Rectal smooth muscle tissue (tissue), 1 donor: ENCODE measurements at regions not wholly inside any gene's neighbourhood (a gene's known extent, or its start where the extent isn't known, plus 50 kb on each side); places are given as distances from the start of the nearest gene placed in this dataset.

ENCODE experiments used
- H3K27ac ChIP-seq: one replicate; pipeline ENCODE4 v1.7.0; 2013; ENCODE audit warnings: low read depth, low read length, inconsistent platforms
- H3K27me3 ChIP-seq: one replicate; pipeline ENCODE4 v1.7.0; 2013; ENCODE audit warnings: low read length; ENCODE audit not compliant: control insufficient read depth, insufficient read depth
- H3K36me3 ChIP-seq: one replicate; pipeline ENCODE4 v1.7.0; 2013; ENCODE audit warnings: low read length; ENCODE audit not compliant: control insufficient read depth, insufficient read depth
- H3K4me1 ChIP-seq: one replicate; pipeline ENCODE4 v1.7.0; 2013; ENCODE audit warnings: low read length; ENCODE audit not compliant: control insufficient read depth, insufficient read depth
- H3K4me3 ChIP-seq: one replicate; pipeline ENCODE4 v1.7.0; 2013; ENCODE audit warnings: low read length
- H3K9ac ChIP-seq: one replicate; pipeline ENCODE4 v1.7.0; 2013; ENCODE audit warnings: low read length

GRCh38 chr6:43838276-43839036 is 68.4 kb downstream of the VEGFA start:
- no peak overlapping the region for H3K9ac ChIP-seq
- no peaks in the 10 kb centered on the region for H3K27me3 ChIP-seq
- H3K36me3 ChIP-seq = no peaks in the 10 kb centered on the region
- no peaks in the 10 kb centered on the region for H3K4me1 ChIP-seq
- H3K27ac ChIP-seq = no peak overlapping the region
- H3K4me3 ChIP-seq = no peak overlapping the region

GRCh38 chr6:43837507-43837906 is 67.5 kb downstream of the VEGFA start:
- H3K4me3 ChIP-seq = no peak overlapping the region
- H3K27ac ChIP-seq = no peak overlapping the region
- H3K36me3 ChIP-seq = no peaks in the 10 kb centered on the region
- H3K9ac ChIP-seq = no peak overlapping the region
- H3K27me3 ChIP-seq = no peaks in the 10 kb centered on the region
- H3K4me1 ChIP-seq = no peaks in the 10 kb centered on the region

- H3K27me3 ChIP-seq = no peaks in the 10 kb centered on the region
- H3K4me1 ChIP-seq = no peaks in the 10 kb centered on the region
- H3K27ac ChIP-seq = no peak overlapping the region
- H3K4me3 ChIP-seq = no peak overlapping the region
- H3K36me3 ChIP-seq = no peaks in the 10 kb centered on the region
- no peak overlapping the region for H3K9ac ChIP-seq
Measured at GRCh38 chr6:43836507-43837240, 66.7 kb downstream of the VEGFA start.
